GM23338 (cell line): ENCODE measurements at regions not wholly inside any gene's neighbourhood (a gene's known extent, or its start where the extent isn't known, plus 50 kb on each side); places are given as distances from the start of the nearest gene placed in this dataset.

ENCODE experiments used
- ATAC-seq: fragments of 200-7000 bp; cut with Tn5 transposase; 3 replicates; pipeline ENCODE4 v1.9.1; 2020
- DNase-seq: peaks from one replicate; pipeline ENCODE4 v3.0.0-alpha.2; 2015; ENCODE audit warnings: low spot score
- H2AFZ ChIP-seq: fragments of 200-600 bp; sonication (generic); 2 replicates; pipeline ENCODE4 v1.8.0; 2016; ENCODE audit warnings: antibody characterized with exemption, mild to moderate bottlenecking, moderate library complexity
- H3F3A ChIP-seq: fragments of 200-600 bp; sonication (generic); replicated peaks from 2 replicates; pipeline ENCODE4 v1.8.0; 2017; ENCODE audit warnings: antibody characterized with exemption, mixed run types, low read depth
- H3K27ac ChIP-seq: fragments of 200-600 bp; sonication (generic); 2 replicates; pipeline ENCODE4 v1.6.1; 2016; ENCODE audit warnings: low read depth
- H3K27me3 ChIP-seq: fragments of 200-600 bp; sonication (generic); 2 replicates; pipeline ENCODE4 v1.8.0; 2016; ENCODE audit warnings: mild to moderate bottlenecking, mixed run types, moderate library complexity; ENCODE audit not compliant: insufficient read depth
- H3K36me3 ChIP-seq: fragments of 200-600 bp; sonication (generic); 2 replicates; pipeline ENCODE4 v1.8.0; 2016; ENCODE audit warnings: mild to moderate bottlenecking; ENCODE audit not compliant: insufficient read depth
- H3K4me1 ChIP-seq: fragments of 200-600 bp; sonication (generic); 2 replicates; pipeline ENCODE4 v1.8.0; 2016; ENCODE audit warnings: mild to moderate bottlenecking, moderate library complexity; ENCODE audit not compliant: insufficient read depth
- H3K4me2 ChIP-seq: fragments of 200-600 bp; sonication (generic); 2 replicates; pipeline ENCODE4 v1.7.1; 2017; ENCODE audit warnings: mixed run types
- H3K4me3 ChIP-seq: fragments of 200-600 bp; sonication (generic); 2 replicates; pipeline ENCODE4 v1.6.1; 2016; ENCODE audit warnings: mixed run types
- H3K79me2 ChIP-seq: fragments of 200-600 bp; sonication (generic); replicated peaks from 2 replicates; pipeline ENCODE4 v1.8.0; 2017; ENCODE audit warnings: mild to moderate bottlenecking; ENCODE audit not compliant: insufficient read depth
- H3K9me2 ChIP-seq: fragments of 200-600 bp; sonication (generic); 2 replicates; pipeline ENCODE4 v1.8.0; 2017; ENCODE audit not compliant: insufficient read depth
- H4K20me1 ChIP-seq: fragments of 200-600 bp; sonication (generic); replicated peaks from 2 replicates; pipeline ENCODE4 v1.8.0; 2017; ENCODE audit warnings: mild to moderate bottlenecking; ENCODE audit not compliant: insufficient read depth
- H3K27ac Mint-ChIP-seq: 2 replicates; pipeline ENCODE4 v1.8.0; 2020; ENCODE audit warnings: inconsistent platforms, mild to moderate bottlenecking, moderate library complexity, mixed read lengths
- H3K27me3 Mint-ChIP-seq: 3 replicates; pipeline ENCODE4 v1.8.0; 2022; ENCODE audit warnings: low read depth, mild to moderate bottlenecking, moderate library complexity, mixed read lengths, inconsistent platforms; ENCODE audit not compliant: insufficient read depth, poor library complexity
- H3K36me3 Mint-ChIP-seq: 3 replicates; pipeline ENCODE4 v1.8.0; 2021; ENCODE audit warnings: low read depth, mild to moderate bottlenecking, inconsistent platforms, moderate library complexity, mixed read lengths
- H3K4me1 Mint-ChIP-seq: 3 replicates; pipeline ENCODE4 v1.8.0; 2020; ENCODE audit warnings: mild to moderate bottlenecking, inconsistent platforms, mixed read lengths
- H3K4me3 Mint-ChIP-seq: 3 replicates; pipeline ENCODE4 v1.8.0; 2021; ENCODE audit warnings: moderate library complexity, mild to moderate bottlenecking, inconsistent platforms, mixed read lengths
- H3K9me3 Mint-ChIP-seq: 3 replicates; pipeline ENCODE4 v1.8.0; 2020; ENCODE audit warnings: moderate library complexity, mild to moderate bottlenecking, inconsistent platforms, mixed read lengths
- CREB1 ChIP-seq: fragments of 250-450 bp; sonication (Bioruptor Pico); IDR thresholded peaks from 2 replicates; pipeline ENCODE4 v1.5.0; 2020; ENCODE audit warnings: low read depth, mild to moderate bottlenecking, moderate library complexity
- EZH2 ChIP-seq: fragments of 200-600 bp; sonication (generic); IDR thresholded peaks from one replicate; pipeline ENCODE4 v1.8.0; 2017; ENCODE audit warnings: antibody characterized with exemption, mild to moderate bottlenecking, low read depth; ENCODE audit not compliant: unreplicated experiment
- EZH2phosphoT487 ChIP-seq: fragments of 200-600 bp; sonication (generic); IDR thresholded peaks from one replicate; pipeline ENCODE4 v1.8.1; 2018; ENCODE audit warnings: antibody characterized with exemption; ENCODE audit not compliant: unreplicated experiment
- JUNB ChIP-seq: IDR thresholded peaks from one replicate; pipeline ENCODE4 v1.6.1; 2016; ENCODE audit warnings: antibody characterized with exemption; ENCODE audit not compliant: unreplicated experiment
- NANOG ChIP-seq: IDR thresholded peaks from 2 replicates; pipeline ENCODE4 v1.6.1; 2016; ENCODE audit warnings: antibody characterized with exemption, borderline replicate concordance
- POLR2AphosphoS5 ChIP-seq: IDR thresholded peaks from 2 replicates; pipeline ENCODE4 v1.6.1; 2016; ENCODE audit warnings: antibody characterized with exemption, low read depth
- STAT1 ChIP-seq: IDR thresholded peaks from one replicate; pipeline ENCODE4 v1.6.1; 2016; ENCODE audit warnings: antibody characterized with exemption; ENCODE audit not compliant: unreplicated experiment
- ZNF114 ChIP-seq: fragments of 250-450 bp; sonication (Bioruptor Pico); IDR thresholded peaks from 2 replicates; pipeline ENCODE4 v1.5.0; 2020; ENCODE audit warnings: mild to moderate bottlenecking, moderate library complexity
- ZNF331 ChIP-seq: fragments of 250-450 bp; sonication (Bioruptor Pico); IDR thresholded peaks from 2 replicates; pipeline ENCODE4 v1.5.0; 2020; ENCODE audit warnings: low read depth, mild to moderate bottlenecking, moderate library complexity
- TF ChIP-seq, protein P1 (sequence below): IDR thresholded peaks from one replicate; pipeline ENCODE4 v1.6.1; 2018; ENCODE audit warnings: antibody characterized with exemption; ENCODE audit not compliant: unreplicated experiment
- TF ChIP-seq, protein P2 (sequence below), 2 experiments: fragments of 200-600 bp in 1 of 2; sonication (generic) in 1 of 2; conservative IDR thresholded peaks; 2 replicates each; pipeline versions ENCODE4 v1.5.1 to v1.6.1; 2016 to 2017; ENCODE audit warnings: antibody characterized with exemption in 2 of 2, low read depth in 2 of 2, mild to moderate bottlenecking in 2 of 2, moderate library complexity in 1 of 2
- TF ChIP-seq, protein P3 (sequence below): IDR thresholded peaks from 2 replicates; pipeline ENCODE4 v1.6.1; 2016; ENCODE audit warnings: antibody characterized with exemption
- TF ChIP-seq, protein P4 (sequence below): fragments of 250-450 bp; sonication (Bioruptor Pico); IDR thresholded peaks from 2 replicates; pipeline ENCODE4 v1.5.0; 2020; ENCODE audit warnings: mild to moderate bottlenecking, moderate library complexity

DNA sequence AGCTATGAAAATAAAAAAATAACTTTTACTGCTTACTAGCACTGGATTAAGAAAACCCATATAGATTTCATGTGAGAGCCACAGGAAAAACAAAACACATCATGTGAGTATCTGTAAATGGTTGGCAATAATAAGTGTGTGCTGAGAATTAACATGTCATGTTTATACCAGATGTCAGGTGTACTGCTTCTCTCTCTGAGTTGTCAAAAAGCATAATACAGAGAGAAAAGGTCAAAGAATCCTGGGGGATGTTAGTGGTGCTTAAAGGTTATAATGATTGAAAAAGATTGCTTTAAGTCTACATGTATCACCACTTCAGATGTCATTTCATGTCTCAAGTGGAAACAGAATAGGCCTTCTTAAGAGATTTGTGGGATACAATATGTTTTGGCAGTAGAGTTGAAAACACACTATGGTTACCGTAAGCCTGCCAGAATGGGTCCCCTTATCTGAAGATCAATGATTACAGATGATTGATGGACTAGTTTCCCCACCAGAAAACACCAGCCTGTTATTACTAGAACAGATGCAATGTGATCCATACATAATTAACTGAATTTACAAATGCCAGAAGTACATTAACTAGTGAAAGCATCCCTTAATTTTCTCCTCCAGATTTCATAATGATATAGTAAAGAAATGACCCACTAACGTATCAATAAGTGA is 204.1 kb downstream of the CNTN3 start:
- H3K4me2 ChIP-seq = no peak overlapping the region
- H3K36me3 Mint-ChIP-seq = no peaks in the 10 kb centered on the region

More for the DNA sequence above, 204.1 kb downstream of the CNTN3 start:
- no peaks in the 10 kb centered on the region for H3K36me3 ChIP-seq
- H3K27ac Mint-ChIP-seq = no peak overlapping the region
- no peaks in the 10 kb centered on the region for H3F3A ChIP-seq
- H3K9me2 ChIP-seq = no peaks in the 10 kb centered on the region
- no peaks in the 10 kb centered on the region for H3K79me2 ChIP-seq
- no peaks in the 10 kb centered on the region for H4K20me1 ChIP-seq
- H3K4me3 ChIP-seq = no peak overlapping the region
- no peak overlapping the region for H2AFZ ChIP-seq
- H3K4me1 Mint-ChIP-seq = peaks cover 26% of the 10 kb centered on the region
- H3K4me1 ChIP-seq = peaks cover 30% of the 10 kb centered on the region
- TF ChIP-seq, protein P1, sequence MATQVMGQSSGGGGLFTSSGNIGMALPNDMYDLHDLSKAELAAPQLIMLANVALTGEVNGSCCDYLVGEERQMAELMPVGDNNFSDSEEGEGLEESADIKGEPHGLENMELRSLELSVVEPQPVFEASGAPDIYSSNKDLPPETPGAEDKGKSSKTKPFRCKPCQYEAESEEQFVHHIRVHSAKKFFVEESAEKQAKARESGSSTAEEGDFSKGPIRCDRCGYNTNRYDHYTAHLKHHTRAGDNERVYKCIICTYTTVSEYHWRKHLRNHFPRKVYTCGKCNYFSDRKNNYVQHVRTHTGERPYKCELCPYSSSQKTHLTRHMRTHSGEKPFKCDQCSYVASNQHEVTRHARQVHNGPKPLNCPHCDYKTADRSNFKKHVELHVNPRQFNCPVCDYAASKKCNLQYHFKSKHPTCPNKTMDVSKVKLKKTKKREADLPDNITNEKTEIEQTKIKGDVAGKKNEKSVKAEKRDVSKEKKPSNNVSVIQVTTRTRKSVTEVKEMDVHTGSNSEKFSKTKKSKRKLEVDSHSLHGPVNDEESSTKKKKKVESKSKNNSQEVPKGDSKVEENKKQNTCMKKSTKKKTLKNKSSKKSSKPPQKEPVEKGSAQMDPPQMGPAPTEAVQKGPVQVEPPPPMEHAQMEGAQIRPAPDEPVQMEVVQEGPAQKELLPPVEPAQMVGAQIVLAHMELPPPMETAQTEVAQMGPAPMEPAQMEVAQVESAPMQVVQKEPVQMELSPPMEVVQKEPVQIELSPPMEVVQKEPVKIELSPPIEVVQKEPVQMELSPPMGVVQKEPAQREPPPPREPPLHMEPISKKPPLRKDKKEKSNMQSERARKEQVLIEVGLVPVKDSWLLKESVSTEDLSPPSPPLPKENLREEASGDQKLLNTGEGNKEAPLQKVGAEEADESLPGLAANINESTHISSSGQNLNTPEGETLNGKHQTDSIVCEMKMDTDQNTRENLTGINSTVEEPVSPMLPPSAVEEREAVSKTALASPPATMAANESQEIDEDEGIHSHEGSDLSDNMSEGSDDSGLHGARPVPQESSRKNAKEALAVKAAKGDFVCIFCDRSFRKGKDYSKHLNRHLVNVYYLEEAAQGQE = no peak
- no peak for TF ChIP-seq ZNF114 (CRISPR knock-in tag)
- TF ChIP-seq STAT1 = no peak
- TF ChIP-seq POLR2AphosphoS5 = no peak
- TF ChIP-seq ZNF331 (CRISPR knock-in tag) = no peak
- TF ChIP-seq JUNB = no peak
- TF ChIP-seq NANOG = no peak
- TF ChIP-seq, protein P2, sequence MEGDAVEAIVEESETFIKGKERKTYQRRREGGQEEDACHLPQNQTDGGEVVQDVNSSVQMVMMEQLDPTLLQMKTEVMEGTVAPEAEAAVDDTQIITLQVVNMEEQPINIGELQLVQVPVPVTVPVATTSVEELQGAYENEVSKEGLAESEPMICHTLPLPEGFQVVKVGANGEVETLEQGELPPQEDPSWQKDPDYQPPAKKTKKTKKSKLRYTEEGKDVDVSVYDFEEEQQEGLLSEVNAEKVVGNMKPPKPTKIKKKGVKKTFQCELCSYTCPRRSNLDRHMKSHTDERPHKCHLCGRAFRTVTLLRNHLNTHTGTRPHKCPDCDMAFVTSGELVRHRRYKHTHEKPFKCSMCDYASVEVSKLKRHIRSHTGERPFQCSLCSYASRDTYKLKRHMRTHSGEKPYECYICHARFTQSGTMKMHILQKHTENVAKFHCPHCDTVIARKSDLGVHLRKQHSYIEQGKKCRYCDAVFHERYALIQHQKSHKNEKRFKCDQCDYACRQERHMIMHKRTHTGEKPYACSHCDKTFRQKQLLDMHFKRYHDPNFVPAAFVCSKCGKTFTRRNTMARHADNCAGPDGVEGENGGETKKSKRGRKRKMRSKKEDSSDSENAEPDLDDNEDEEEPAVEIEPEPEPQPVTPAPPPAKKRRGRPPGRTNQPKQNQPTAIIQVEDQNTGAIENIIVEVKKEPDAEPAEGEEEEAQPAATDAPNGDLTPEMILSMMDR (conservative IDR thresholded peaks at IDR 0.05; ENCODE audit: low read depth in 2 of 2) = no peak
- TF ChIP-seq, protein P3, sequence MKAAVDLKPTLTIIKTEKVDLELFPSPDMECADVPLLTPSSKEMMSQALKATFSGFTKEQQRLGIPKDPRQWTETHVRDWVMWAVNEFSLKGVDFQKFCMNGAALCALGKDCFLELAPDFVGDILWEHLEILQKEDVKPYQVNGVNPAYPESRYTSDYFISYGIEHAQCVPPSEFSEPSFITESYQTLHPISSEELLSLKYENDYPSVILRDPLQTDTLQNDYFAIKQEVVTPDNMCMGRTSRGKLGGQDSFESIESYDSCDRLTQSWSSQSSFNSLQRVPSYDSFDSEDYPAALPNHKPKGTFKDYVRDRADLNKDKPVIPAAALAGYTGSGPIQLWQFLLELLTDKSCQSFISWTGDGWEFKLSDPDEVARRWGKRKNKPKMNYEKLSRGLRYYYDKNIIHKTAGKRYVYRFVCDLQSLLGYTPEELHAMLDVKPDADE = no peak
- TF ChIP-seq, protein P4, sequence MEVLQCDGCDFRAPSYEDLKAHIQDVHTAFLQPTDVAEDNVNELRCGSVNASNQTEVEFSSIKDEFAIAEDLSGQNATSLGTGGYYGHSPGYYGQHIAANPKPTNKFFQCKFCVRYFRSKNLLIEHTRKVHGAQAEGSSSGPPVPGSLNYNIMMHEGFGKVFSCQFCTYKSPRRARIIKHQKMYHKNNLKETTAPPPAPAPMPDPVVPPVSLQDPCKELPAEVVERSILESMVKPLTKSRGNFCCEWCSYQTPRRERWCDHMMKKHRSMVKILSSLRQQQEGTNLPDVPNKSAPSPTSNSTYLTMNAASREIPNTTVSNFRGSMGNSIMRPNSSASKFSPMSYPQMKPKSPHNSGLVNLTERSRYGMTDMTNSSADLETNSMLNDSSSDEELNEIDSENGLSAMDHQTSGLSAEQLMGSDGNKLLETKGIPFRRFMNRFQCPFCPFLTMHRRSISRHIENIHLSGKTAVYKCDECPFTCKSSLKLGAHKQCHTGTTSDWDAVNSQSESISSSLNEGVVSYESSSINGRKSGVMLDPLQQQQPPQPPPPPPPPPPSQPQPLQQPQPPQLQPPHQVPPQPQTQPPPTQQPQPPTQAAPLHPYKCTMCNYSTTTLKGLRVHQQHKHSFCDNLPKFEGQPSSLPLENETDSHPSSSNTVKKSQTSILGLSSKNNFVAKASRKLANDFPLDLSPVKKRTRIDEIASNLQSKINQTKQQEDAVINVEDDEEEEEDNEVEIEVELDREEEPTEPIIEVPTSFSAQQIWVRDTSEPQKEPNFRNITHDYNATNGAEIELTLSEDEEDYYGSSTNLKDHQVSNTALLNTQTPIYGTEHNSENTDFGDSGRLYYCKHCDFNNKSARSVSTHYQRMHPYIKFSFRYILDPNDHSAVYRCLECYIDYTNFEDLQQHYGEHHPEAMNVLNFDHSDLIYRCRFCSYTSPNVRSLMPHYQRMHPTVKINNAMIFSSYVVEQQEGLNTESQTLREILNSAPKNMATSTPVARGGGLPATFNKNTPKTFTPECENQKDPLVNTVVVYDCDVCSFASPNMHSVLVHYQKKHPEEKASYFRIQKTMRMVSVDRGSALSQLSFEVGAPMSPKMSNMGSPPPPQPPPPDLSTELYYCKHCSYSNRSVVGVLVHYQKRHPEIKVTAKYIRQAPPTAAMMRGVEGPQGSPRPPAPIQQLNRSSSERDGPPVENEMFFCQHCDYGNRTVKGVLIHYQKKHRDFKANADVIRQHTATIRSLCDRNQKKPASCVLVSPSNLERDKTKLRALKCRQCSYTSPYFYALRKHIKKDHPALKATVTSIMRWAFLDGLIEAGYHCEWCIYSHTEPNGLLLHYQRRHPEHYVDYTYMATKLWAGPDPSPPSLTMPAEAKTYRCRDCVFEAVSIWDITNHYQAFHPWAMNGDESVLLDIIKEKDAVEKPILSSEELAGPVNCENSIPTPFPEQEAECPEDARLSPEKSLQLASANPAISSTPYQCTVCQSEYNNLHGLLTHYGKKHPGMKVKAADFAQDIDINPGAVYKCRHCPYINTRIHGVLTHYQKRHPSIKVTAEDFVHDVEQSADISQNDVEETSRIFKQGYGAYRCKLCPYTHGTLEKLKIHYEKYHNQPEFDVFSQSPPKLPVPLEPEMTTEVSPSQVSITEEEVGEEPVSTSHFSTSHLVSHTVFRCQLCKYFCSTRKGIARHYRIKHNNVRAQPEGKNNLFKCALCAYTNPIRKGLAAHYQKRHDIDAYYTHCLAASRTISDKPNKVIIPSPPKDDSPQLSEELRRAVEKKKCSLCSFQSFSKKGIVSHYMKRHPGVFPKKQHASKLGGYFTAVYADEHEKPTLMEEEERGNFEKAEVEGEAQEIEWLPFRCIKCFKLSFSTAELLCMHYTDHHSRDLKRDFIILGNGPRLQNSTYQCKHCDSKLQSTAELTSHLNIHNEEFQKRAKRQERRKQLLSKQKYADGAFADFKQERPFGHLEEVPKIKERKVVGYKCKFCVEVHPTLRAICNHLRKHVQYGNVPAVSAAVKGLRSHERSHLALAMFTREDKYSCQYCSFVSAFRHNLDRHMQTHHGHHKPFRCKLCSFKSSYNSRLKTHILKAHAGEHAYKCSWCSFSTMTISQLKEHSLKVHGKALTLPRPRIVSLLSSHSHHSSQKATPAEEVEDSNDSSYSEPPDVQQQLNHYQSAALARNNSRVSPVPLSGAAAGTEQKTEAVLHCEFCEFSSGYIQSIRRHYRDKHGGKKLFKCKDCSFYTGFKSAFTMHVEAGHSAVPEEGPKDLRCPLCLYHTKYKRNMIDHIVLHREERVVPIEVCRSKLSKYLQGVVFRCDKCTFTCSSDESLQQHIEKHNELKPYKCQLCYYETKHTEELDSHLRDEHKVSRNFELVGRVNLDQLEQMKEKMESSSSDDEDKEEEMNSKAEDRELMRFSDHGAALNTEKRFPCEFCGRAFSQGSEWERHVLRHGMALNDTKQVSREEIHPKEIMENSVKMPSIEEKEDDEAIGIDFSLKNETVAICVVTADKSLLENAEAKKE (CRISPR knock-in tag) = no peak
- no peak for TF ChIP-seq EZH2phosphoT487
- TF ChIP-seq EZH2 = no peak
- TF ChIP-seq CREB1 = no peak
- H3K27me3 Mint-ChIP-seq = peaks cover 1% of the 10 kb centered on the region
- ATAC-seq (no peak), DNase-seq (no peak)
- H3K9me3 Mint-ChIP-seq = no peaks in the 10 kb centered on the region
- H3K27me3 ChIP-seq = no peaks in the 10 kb centered on the region
- no peak overlapping the region for H3K27ac ChIP-seq
- H3K4me3 Mint-ChIP-seq = no peak overlapping the region
